Limb (tissue), 2 donors: ENCODE measurements at regions not wholly inside any gene's neighbourhood (a gene's known extent, or its start where the extent isn't known, plus 50 kb on each side); places are given as distances from the start of the nearest gene placed in this dataset.

Source experiments
- DNase-seq, 2 donors: peaks; one replicate each; pipeline ENCODE4 v3.0.0-alpha.2; 2016; ENCODE audit errors: extremely low spot score in 2 of 2

DNA sequence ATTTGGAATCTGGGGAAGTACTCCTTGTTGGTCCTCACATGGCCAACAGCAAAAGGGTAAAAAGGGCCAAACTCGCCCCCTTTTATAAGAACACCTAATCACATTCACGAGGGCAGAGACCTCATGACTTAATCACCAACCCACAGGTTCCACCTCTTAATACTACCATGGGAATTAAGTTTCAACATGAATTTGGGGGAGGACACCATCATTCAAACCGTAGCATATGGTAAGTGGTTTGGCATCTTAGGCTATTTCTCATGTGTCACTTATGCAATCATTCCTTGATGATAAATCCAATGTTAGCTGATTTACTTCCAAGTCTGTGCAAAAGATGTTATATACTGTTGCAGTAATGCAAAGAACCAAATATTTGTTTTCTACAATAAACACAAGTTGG, 302.9 kb upstream of the FAM241A start:
- DNase-seq = no peak

DNA sequence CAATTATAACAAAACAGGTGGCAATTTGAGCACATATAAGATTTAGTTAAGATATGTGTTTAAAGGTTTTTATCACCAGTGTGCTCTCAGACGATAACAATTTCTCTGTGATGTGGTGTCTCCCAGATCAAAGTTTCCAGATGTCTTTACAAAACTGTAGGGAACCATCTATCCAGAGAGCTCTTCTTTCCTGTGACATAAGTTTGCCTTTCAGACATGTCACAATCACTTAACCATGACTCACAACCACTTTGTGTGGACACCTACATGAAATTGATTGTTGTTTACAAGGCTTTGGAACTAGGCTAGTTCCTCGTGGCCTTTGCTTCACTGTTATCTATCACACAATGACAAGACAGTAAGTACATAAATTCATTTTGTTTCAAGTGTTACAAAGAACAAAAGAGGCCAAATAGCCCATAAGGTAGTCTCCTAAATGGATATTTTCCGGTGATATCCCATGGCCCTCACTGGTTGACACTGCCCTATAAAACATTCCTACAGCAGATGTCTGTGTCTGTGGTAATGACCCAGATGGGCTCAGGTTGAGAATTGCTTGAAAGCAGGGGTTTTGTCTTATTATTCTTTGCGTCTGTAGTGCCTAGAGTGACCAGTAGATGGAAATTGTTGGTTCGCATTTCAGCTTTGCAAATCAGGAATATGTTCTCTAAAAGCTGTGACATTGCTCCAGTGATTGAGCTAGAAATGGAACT, 297.8 kb upstream of the FAM241A start:
- no peak for DNase-seq

- no peak for DNase-seq
Measured at GRCh38 chr4:111849746-111850284, 295.4 kb upstream of the FAM241A start.

DNA sequence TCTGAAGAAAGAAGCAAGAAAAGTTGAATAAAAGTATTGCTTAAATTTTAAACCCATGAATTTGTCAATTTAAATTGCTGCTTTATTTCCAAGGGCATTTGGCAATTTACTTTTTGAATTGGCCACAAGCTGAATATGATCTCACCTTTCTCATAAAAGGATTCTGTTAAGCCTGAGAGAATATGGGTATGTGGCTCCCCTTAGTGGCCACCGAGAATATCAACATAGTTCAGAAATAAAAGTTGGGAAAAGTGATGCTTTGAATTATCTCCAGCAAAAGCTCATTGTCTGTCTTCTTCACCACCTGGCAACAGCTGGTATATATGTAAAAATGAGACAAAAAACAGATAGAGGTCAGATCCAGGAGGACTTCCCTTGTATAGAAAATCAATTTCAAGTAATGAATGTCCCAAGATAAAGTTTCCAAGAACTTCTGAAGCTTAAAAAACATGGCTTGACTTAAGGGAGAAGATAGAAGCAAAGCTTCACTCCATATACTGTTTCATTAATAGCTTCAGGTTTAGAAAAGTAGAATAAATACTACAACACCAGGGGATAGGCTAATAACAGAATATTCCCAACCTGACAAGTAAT, 290.7 kb upstream of the FAM241A start:
- DNase-seq = peak; percentile 40 to 50

- DNase-seq = no peak
Measured at GRCh38 chr4:111855308-111855707, 289.9 kb upstream of the FAM241A start.

GRCh38 chr4:111864066-111864465, 281.2 kb upstream of the FAM241A start:
- no peak for DNase-seq

GRCh38 chr4:111869339-111869738, 275.9 kb upstream of the FAM241A start:
- DNase-seq = no peak

- DNase-seq = no peak
Measured at GRCh38 chr4:111871802-111872201, 273.5 kb upstream of the FAM241A start.

DNA sequence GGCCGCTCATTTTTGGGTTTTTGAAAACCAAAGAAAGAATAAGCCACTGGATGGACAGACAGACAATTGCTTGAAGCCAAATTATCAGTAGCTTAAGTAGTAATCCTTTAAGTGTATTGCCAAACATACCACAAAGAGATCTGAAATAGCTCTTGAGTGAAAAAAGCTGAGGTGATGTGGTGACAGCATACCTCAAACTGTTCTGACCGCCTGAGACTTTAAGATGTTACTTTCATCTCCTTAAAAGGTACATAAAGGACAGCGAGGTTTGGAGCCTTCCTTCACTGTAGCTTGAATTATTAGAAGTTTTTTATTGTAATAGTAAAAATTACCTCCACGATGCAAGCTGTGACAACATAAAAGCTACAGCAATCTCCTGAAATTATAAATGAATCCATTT, 271.5 kb upstream of the FAM241A start:
- no peak for DNase-seq

DNA sequence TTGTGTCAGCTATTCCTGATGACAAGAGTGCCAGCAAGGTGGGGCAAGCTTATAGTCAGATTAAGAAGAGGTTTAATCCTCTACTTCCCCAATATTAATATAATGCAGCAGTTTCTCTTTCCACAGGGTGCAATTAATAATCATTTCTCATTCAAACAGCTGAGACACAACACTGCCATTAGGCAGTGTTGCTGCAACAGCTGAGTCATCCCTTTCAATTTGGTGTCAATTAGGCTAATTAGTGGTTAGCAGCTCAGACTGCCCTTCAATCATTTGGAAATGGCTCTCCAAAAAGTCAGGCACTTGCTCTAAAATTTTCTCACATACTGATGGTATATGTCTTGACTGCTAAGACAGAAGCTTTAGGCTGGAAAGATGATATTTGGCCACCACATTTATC, 265.7 kb upstream of the FAM241A start:
- no peak for DNase-seq

GRCh38 chr4:111880116-111880515, 265.1 kb upstream of the FAM241A start:
- no peak for DNase-seq

DNA sequence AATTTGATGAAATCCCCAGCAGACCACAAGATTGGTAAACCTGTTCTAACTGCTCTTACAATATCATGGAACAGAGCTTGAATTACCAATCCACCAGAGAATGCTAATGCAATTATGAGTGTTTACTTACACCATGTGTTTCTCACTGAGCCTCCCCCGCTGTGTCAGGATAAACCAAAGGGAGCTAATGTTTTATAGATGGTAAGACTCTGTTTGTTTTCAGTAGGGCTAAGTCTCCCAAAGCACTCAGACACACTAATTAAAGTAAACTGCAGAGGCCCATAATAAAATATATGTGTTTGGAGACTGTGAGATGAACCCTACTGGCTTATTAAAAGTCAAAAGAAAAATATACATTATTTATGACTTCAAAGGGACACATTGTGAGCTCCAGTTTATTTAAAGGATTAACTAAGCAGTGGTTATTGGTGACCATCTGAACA, 261.7 kb upstream of the FAM241A start:
- no peak for DNase-seq

DNA sequence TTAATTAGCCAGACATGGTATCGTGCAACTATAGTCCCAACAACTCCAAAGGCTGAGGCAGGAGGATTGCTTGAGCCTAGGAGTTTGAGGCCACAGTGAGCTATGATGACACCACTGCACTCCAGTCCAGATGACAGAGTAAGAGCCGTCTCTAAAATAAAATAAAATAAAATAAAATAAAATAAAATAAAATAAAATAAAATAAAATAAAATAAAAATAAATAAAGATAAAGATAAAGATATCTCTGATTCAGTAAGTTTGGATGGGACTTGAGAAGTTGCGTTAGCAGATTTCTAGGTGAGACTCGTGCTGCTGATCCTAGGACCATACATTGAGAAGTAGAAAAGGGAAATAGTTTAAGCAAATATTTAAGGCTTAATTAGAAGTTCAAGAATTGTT, 254.8 kb upstream of the FAM241A start:
- DNase-seq = no peak

DNA sequence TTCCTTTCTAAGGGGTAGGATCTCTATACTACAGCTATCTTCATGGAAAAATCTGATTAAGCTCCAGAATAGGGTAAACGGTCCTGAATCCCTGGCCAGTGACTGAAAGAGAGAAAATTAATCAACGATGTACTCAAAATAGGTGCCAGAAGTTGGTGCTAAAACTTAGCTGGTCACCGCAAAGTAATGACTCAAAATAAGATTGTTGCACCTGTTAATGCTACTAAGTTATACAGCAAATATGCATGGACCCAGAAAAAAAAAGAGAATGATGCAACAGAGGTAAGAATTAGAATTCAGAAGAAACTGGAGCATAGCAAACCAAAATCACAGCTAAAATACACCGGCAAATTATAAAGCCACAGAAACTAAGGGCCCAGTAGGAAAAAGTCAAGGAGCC, 239.7 kb upstream of the FAM241A start:
- DNase-seq = no peak

DNA sequence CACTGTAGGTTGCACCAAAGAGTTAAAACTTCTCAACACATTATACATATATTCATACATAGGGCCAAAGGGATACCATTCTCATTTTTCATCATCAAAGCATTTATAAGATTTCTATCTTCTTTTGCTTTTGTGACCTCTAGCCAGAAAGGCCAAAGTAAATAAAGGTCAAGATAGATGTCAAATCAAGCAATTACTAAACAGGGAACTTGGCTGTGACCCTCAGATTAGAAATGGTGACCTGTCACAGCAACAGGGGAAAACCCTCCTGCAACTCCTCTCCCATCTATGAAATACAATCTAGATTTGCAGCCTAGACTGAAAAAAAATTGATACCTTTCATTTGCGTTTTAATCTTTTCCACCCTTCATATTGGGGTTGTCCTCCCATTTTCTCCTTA, 225.6 kb upstream of the FAM241A start:
- DNase-seq = no peak

DNA sequence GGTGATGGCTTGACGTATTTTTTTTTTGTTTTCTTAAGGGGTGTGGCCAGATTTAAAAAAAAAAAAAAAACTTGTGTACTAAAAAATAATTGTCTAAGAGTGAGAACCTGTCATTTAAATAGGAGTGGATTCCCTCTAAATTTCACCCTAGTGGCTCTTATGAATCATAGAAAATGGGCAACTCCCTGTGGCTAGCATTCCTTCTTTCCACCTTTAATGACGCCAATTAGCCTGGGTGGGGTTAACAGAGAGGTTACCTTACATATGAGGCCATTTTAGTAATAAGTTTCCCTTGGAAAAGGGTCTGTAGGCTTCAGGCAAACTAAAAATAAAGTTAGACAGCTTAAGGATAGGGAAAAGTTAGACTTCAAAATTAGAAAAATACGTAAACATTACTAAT, 223.5 kb upstream of the FAM241A start:
- DNase-seq = no peak

- DNase-seq = no peak
Measured at GRCh38 chr4:111923786-111924185, 221.5 kb upstream of the FAM241A start.

GRCh38 chr4:111924696-111925095, 220.6 kb upstream of the FAM241A start:
- no peak for DNase-seq

DNA sequence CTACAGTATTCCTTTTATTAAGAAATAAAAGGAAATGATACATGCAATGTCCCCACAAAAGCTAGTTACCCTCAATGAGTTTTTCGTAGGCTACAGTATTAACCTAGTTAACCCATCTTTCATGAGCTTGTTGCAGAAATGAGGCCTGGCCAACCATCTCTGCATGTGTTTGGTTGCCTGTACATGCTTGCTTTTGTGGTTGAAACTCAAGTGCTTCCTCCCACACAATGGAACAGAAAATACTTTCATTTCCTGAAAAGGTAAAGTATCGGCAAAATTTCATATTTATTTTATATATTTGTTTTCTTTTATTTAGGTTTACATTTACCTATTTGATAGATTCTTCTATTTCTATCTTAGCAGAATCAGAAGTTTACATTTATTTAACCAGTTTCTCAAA, 214.6 kb upstream of the FAM241A start:
- DNase-seq = no peak

DNA sequence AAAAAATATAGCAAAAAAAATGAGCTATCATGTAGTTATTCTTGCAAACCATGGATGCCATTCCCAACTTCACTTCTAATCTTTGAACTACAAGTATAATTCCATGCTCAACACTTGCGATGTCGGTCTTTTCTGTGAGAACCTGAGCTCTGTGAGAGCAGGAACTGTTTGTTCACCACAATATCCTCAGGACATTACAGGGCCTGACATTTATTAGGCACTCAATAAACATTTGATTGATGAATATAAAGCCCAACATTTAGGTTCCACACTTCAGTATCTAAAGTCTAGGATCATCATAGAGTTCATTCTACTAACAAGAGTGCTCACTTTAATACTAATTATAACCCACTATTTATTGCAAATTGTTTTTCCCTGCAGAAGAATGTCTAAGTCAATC, 211.6 kb upstream of the FAM241A start:
- no peak for DNase-seq

DNA sequence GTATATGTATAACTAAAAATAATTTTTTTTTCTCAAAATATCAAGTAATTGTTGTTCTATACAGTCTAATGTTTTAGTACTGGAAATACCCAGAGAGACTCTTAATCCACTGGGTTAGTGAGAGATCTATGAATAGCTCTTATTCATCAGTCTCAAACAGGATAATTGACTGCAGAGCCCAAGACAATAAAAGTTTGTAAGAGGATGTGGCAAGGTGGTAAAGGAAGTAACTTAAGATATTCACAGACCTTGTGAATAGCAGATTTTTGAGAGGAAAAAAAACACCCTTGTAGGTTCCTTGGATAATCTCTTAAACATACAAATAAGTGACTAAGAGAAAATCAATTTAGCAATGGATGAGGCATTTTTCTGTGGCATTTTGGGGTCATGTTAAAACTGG, 210.9 kb upstream of the FAM241A start:
- no peak for DNase-seq

- peak in 1 of 2 donors; percentile 47 for DNase-seq
Measured at GRCh38 chr4:111937368-111937767, 207.9 kb upstream of the FAM241A start.

- DNase-seq = no peak
Measured at GRCh38 chr4:111941957-111942356, 203.3 kb upstream of the FAM241A start.
